Hindlimb muscle (tissue), 1 donor: ENCODE measurements at regions not wholly inside any gene's neighbourhood (a gene's known extent, or its start where the extent isn't known, plus 50 kb on each side); places are given as distances from the start of the nearest gene placed in this dataset.

Experiments
- DNase-seq: peaks from one replicate; pipeline ENCODE4 v3.0.0-alpha.2; 2013

- DNase-seq = no peak
These were observed 56.2 kb upstream of the DPH5 start for GRCh38 chr1:101081496-101082488.

- no peak for DNase-seq
These were observed 55.3 kb upstream of the DPH5 start for GRCh38 chr1:101080859-101081258.

GRCh38 chr1:101079341-101079740 lies 53.8 kb upstream of the DPH5 start:
- no peak for DNase-seq

- no peak for DNase-seq
These were observed 52.3 kb upstream of the DPH5 start for GRCh38 chr1:101077849-101078248.

GRCh38 chr1:101075926-101076325 lies 50.3 kb upstream of the DPH5 start:
- DNase-seq = no peak
